ENCODE measurements at regions not wholly inside any gene's neighbourhood (a gene's known extent, or its start where the extent isn't known, plus 50 kb on each side); places are given as distances from the start of the nearest gene placed in this dataset.

GRCh38 chrX:149272690-149273463 lies 232.2 kb downstream of the IDS start:
- DNase-seq, result no peak

- DNase-seq, result no peak
Measured at GRCh38 chrX:149267878-149268813, 237.0 kb downstream of the IDS start.

DNA sequence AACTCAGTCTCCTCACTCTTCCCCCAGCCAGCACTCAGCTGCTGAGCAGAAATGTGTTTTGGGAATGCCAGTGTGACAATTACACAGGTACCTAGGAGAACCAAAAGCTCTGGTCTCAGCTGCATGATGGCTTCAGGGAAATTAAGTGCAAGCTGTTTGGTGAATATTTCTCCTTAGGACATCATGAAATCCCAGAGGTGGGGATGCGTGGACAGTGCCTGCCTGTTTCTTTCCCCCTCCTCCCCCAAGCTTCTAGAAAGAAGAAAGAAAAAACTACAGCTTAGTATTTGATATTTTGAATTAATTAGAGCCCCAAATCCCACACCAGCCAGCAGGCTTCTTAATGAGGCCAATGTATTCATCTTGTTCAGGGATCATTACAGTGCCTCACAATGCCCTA lies 243.0 kb downstream of the IDS start:
- no peak for DNase-seq

DNA sequence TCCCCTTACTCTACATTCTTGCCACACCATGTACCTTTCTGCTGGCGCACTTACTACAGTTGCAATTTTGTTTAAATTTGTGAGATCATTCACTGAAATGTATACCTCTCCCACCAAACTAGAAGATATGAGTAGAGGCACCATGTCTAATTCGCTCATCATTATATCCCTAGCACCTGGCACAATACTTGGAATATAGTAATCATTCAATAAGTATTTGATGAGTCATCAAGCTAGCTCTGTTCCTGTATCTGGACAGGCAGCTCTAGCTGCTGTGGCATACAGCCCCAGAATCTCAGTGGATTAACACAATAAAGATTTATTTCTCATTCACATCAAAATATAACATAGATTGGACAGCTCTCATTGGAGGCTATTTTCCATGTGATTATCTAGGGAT lies 245.9 kb downstream of the IDS start:
- DNase-seq, result no peak

DNA sequence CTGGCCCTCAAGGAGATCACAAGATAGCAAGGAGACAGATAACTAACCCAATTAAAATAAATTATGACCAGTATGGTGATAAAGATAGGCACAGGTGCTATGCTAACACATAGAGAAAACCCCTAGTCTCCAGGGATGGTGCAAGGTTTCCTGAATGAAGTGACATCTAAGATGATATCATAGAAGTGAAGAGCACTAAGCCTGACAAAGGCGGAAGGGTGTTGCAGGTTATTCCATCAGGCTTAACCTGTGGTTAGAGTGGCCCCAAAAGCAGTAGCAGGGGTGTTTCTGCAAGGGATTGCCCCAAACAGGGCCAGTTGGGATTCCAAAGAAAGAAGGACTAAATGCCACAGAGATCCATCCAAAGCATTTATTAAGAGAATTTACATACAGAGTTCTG lies 249.2 kb downstream of the IDS start:
- DNase-seq, result no peak

DNA sequence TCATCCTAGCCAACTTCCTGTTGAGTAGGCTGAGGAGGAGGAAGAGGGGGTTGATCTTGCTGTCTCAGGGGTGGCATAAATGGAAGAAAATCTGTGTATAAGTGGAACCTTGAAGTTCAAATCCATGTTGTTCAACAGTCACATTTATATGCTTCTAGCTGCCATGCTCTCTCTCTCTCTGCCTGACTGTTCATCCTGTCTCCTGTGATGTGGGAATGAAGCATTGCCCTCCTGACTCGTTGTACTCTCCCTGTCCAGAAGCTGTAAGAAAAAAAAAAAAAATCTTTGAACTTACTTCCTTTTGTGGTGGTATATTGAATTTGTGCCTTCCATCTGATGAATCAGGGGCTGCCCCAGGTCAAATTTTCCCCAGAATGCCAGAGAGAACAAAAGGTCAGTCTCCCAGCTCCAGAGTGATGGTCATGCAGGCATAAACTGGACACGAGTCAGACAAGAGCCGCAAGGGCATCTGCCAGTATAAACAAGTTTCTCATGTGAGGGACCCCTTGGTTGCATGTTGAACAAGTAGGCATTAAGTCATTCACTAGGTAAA lies 257.0 kb downstream of the IDS start:
- no peak for DNase-seq

- DNase-seq, result no peak
Measured at GRCh38 chrX:149230689-149231088, 274.4 kb downstream of the IDS start.

DNA sequence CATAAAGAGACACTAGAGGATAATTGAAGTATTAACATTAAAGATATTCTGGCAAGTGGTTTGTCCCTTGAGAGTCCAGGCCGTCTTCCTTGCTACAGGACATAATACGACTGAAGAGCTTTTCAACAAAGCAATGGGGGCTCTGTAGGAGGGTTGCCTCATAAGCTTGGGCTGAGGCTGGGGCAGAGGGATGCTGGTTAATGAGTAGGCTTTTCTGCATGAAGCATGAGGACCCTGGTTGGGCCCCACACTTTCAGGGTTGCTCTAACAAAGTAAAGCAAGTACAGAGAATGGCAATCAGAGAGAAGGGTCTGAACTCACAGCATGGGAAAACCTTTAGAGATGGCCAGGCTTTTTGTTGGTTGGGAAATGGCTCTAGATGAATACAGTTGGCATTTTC lies 281.3 kb downstream of the IDS start:
- no peak for DNase-seq

- DNase-seq, result no peak
Measured at GRCh38 chrX:149222040-149222439, 283.1 kb downstream of the IDS start.

GRCh38 chrX:149221230-149221629 lies 283.9 kb downstream of the IDS start:
- no peak for DNase-seq

DNA sequence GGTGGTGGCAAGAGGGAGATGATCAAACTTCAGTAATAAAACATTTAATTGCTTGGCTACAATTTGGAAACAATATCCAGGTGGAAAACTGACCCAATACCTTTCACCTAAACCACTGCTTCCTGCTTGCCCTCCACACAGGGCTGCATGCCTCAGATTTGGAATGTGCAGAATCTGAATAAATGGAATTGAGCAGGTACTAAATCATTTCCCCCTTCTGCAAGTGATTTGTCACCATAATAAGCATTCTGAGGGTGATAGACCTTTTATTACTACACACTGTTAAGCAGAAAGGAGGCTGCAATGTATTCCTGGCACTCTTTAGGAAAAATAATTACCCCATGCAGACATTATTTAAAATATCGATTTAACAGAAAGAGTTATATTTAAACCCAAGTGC lies 291.8 kb downstream of the IDS start:
- DNase-seq, result no peak

DNA sequence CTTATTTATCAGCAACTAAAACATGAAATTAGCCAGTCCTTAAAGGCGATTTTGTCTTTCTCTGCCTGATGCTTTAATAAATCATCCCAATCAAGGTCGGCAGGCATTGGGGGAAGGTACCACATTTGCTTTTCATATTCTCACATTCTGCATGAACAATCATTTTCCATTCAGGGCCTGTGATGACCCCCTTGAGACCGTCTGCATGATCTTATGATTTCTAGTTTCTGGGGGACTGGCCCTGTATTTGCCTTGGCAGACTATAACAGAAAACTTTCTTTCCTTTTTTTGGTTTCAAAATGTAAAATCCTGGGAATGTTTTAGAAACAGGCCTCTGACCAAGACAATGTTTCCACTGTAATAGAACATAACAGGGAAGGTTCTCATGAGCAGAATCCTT lies 296.8 kb downstream of the IDS start:
- no peak for DNase-seq

DNA sequence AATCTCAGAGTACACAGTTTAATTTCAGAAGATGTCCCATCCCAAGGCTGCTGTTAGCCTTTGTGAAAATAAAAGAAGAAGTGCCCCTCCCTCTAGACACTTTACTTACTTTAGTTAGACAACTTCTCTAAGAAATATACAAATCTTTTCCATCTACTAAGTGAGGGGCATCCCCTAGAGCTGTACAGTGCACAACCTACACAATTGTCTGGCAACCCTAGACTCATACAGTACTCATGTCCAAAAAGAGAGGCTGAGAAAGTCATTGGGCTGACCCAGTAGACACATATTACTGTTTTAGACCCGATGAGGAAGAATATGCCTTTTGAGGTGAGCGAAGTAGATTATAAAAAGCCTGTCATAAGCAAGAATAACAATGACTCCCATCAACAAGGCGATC lies 297.6 kb downstream of the IDS start:
- DNase-seq, result no peak

- no peak for DNase-seq
Measured at GRCh38 chrX:149205937-149206336, 299.2 kb downstream of the IDS start.

- no peak for DNase-seq
Measured at GRCh38 chrX:149205081-149205480, 300.0 kb downstream of the IDS start.

DNA sequence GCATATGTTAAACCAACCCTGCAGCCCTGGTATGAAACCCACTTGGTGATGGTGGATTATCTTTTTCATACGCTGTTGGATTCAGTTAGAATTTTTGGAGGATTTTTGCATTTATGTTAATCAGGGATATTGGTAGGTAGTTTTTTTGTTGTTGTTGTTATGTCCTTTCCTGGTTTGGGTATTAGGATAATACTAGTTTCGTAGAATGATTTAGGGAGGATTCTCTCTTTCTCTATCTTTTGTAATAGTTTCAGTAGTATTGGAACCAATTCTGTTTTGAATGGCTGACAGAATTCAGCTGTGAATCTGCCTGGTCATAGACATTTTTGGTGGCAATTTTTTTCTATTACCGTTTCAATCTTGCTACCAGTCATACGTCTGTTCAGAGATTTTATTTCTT lies 305.4 kb downstream of the IDS start:
- DNase-seq, result no peak

- DNase-seq, result no peak
Measured at GRCh38 chrX:149198980-149199732, 305.9 kb downstream of the IDS start.

DNA sequence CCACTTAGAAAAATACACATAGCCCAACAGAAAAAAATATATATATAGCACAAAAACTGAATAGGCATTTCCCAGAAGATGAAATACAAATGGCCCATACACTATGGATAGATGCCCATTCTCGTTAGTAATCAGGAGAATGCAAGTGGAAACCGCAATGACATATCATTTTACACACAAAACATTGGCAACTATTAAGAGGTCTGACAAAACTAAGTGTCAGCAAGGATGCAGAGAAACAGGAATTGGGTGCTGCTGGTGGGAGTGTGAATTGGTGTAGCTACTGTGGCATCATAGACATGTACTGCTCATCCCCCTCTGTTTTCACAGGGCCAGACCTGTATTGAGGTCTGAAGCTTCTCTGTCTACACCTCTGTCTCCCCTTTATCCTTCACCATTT lies 320.0 kb downstream of the IDS start:
- no peak for DNase-seq

- no peak for DNase-seq
Measured at GRCh38 chrX:149161435-149162088, 343.5 kb downstream of the IDS start.

- no peak for DNase-seq
Measured at GRCh38 chrX:149157976-149158375, 347.1 kb downstream of the IDS start.

DNA sequence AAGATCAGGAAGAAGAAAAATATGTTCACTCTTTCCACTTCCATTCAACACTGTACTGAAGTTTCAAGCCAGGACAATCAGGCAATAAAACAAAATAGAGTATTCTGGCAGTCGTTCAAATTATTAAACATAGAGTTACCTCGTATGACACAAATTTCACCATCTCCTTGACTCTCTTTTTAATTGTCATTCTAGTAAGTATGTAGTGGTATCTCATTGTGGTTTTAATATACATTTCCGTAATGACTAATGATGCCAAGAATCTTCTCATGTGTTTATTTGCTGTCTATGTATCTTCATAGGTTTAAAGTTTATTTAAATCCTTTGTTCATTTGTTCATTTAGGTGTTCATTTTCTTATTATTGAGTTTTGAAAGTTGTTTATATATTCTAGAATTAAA lies 352.2 kb downstream of the IDS start:
- no peak for DNase-seq

All from MV-4-11 (cell line).